B cell (primary cell): ENCODE measurements at regions not wholly inside any gene's neighbourhood (a gene's known extent, or its start where the extent isn't known, plus 50 kb on each side); places are given as distances from the start of the nearest gene placed in this dataset.
"Not testable (repeated sequence)": the region's sequence is repeated elsewhere in the genome, so short reads cannot be mapped to it uniquely, and the experiment has no call there.

Source experiments
- ATAC-seq: fragments of 200-7000 bp; cut with Tn5 transposase; one replicate; pipeline ENCODE4 v1.10.0; 2021; ENCODE audit warnings: low read depth, mild to moderate bottlenecking, moderate number of reproducible peaks, moderate library complexity
- CTCF ChIA-PET: fragments of 350-600 bp; sonication (Branson Sonifier 250); formaldehyde crosslinking; loops from one replicate; lab custom pipeline; 2021; ENCODE audit warnings: antibody characterized with exemption, inconsistent platforms; lab: Charles Lee
- POLR2A ChIA-PET: fragments of 350-600 bp; sonication (Branson Sonifier 250); formaldehyde crosslinking; loops from one replicate; lab custom pipeline; 2021; ENCODE audit warnings: antibody characterized with exemption; lab: Charles Lee
- DNase-seq: peaks from one replicate; pipeline ENCODE4 v3.0.0; 2013
- H2AFZ ChIP-seq: 2 replicates; pipeline ENCODE4 v1.6.1; 2012; ENCODE audit warnings: mild to moderate bottlenecking, low read depth, low read length; ENCODE audit not compliant: insufficient read depth, poor library complexity, severe bottlenecking
- H3K27ac ChIP-seq, 2 donors: 1 replicate in 1 of 2; 2 replicates in 1 of 2; pipeline ENCODE4 v1.5.1; 2012 to 2013; ENCODE audit warnings: low read length in 2 of 2, mild to moderate bottlenecking in 2 of 2, moderate library complexity in 1 of 2
- H3K27me3 ChIP-seq, 4 experiments: fragments of 200-600 bp in 1 of 4; sonication (generic) in 1 of 4; replicated peaks in 1 of 4; 1 replicate in 2 of 4; 2 replicates in 2 of 4; pipeline versions ENCODE4 v1.6.1 to v1.7.0; 2013 to 2016; ENCODE audit warnings: low read length in 3 of 4, mild to moderate bottlenecking in 2 of 4, mixed read lengths in 1 of 4, moderate library complexity in 1 of 4; ENCODE audit not compliant: insufficient read depth in 4 of 4, control insufficient read depth in 3 of 4; ENCODE audit errors: control extremely low read depth in 1 of 4
- H3K36me3 ChIP-seq, 2 experiments: replicated peaks in 1 of 2; 1 replicate in 1 of 2; 2 replicates in 1 of 2; pipeline versions ENCODE4 v1.6.1 to v1.7.1; 2013; ENCODE audit warnings: low read length in 1 of 2; ENCODE audit not compliant: insufficient read depth in 2 of 2, control insufficient read depth in 1 of 2; ENCODE audit errors: control extremely low read depth in 1 of 2, extremely low read depth in 1 of 2
- H3K4me1 ChIP-seq, 2 donors: fragments of 200-600 bp in 1 of 2; sonication (generic) in 1 of 2; 1 replicate in 1 of 2; 2 replicates in 1 of 2; pipeline versions ENCODE4 v1.5.1 to v1.6.1; 2013 to 2017; ENCODE audit warnings: low read length in 2 of 2; ENCODE audit not compliant: control insufficient read depth in 2 of 2, insufficient read depth in 2 of 2
- H3K4me2 ChIP-seq: replicated peaks from 2 replicates; pipeline ENCODE3; 2012; ENCODE audit warnings: mild to moderate bottlenecking, low read depth, low read length; ENCODE audit not compliant: poor library complexity, severe bottlenecking
- H3K4me3 ChIP-seq, 5 experiments: fragments of 200-600 bp in 1 of 5; sonication (generic) in 1 of 5; 1 replicate in 3 of 5; 2 replicates in 2 of 5; pipeline versions ENCODE4 v1.5.1 to v1.7.0; 2011 to 2016; ENCODE audit warnings: low read length in 4 of 5, mild to moderate bottlenecking in 4 of 5, low read depth in 2 of 5, control low read depth in 1 of 5, moderate library complexity in 1 of 5; ENCODE audit not compliant: insufficient read depth in 1 of 5; ENCODE audit errors: control extremely low read depth in 1 of 5, extremely low read depth in 1 of 5
- H3K79me2 ChIP-seq: fragments of 200-600 bp; sonication (generic); one replicate; pipeline ENCODE4 v1.6.0; 2016; ENCODE audit warnings: low read length; ENCODE audit not compliant: control insufficient read depth, insufficient read depth
- H3K9ac ChIP-seq: fragments of 200-600 bp; sonication (generic); 2 replicates; pipeline ENCODE4 v1.6.1; 2017; ENCODE audit warnings: mild to moderate bottlenecking, low read length, moderate library complexity
- H3K9me3 ChIP-seq, 3 donors: one replicate each; pipeline versions ENCODE4 v1.6.1 to v1.7.1; 2013; ENCODE audit warnings: low read length in 2 of 3; ENCODE audit not compliant: control insufficient read depth in 2 of 3, insufficient read depth in 1 of 3; ENCODE audit errors: control extremely low read depth in 1 of 3
- H4K20me1 ChIP-seq: 2 replicates; pipeline ENCODE4 v1.6.0; 2012; ENCODE audit warnings: mild to moderate bottlenecking, low read length; ENCODE audit not compliant: insufficient read depth, control insufficient read depth, poor library complexity, severe bottlenecking
- H3K27ac Mint-ChIP-seq: one replicate; pipeline ENCODE4 v1.8.0; 2021; ENCODE audit warnings: mixed read lengths
- H3K27me3 Mint-ChIP-seq: one replicate; pipeline ENCODE4 v1.8.0; 2021; ENCODE audit warnings: mixed read lengths
- H3K4me1 Mint-ChIP-seq: one replicate; pipeline ENCODE4 v1.8.0; 2021; ENCODE audit warnings: mixed read lengths
- H3K4me3 Mint-ChIP-seq: one replicate; pipeline ENCODE4 v1.8.0; 2021; ENCODE audit warnings: mixed read lengths
- H3K9me3 Mint-ChIP-seq: one replicate; pipeline ENCODE4 v1.8.0; 2022; ENCODE audit warnings: mixed read lengths; ENCODE audit not compliant: insufficient read depth
- EZH2 ChIP-seq: IDR thresholded peaks from 2 replicates; pipeline ENCODE4 v1.6.1; 2012; ENCODE audit warnings: borderline replicate concordance, low read depth, mild to moderate bottlenecking, moderate library complexity, low read length; ENCODE audit not compliant: insufficient read depth, poor library complexity, severe bottlenecking
- WGBS: methylation state at CpG from one replicate; pipeline ENCODE4 v1.1.5; 2013; ENCODE audit warnings: missing lambda C conversion rate; ENCODE audit not compliant: insufficient coverage; 5-methylcytosine and 5-hydroxymethylcytosine counted together
- intact Hi-C: fragments of 100-400 bp; cut with micrococcal nuclease; formaldehyde crosslinking; loops from one replicate; pipeline ENCODE4 v1.10.0; 2022
- TF ChIP-seq, protein P1 (sequence below): fragments of 200-600 bp; IDR thresholded peaks from one replicate; pipeline ENCODE4 v1.8.0; 2022; ENCODE audit warnings: antibody characterized with exemption, mild to moderate bottlenecking

GRCh38 chr11:122563761-122564160 is 91.8 kb upstream of the UBASH3B start:
- Histone ChIP-seq H3K4me1 (no peaks in the 10 kb centered on the region), H3K4me2 (no peak overlapping the region), H3K27ac (no peak overlapping the region), H3K27me3 (peaks cover 0 to 3% (median 0%) of the 10 kb centered on the region in 4 experiments), H3K9ac (no peak overlapping the region), H3K79me2 (no peaks in the 10 kb centered on the region), H3K9me3 (no peaks in the 10 kb centered on the region), H3K4me3 (no peak overlapping the region), H3K36me3 (no peaks in the 10 kb centered on the region), H4K20me1 (no peaks in the 10 kb centered on the region), H2AFZ (no peak overlapping the region)
- DNase-seq = no peak
- no peaks in the 10 kb centered on the region for H3K9me3 Mint-ChIP-seq
- no peaks in the 10 kb centered on the region for H3K4me1 Mint-ChIP-seq
- CTCF ChIA-PET = no interaction called here
- no peak for TF ChIP-seq EZH2
- TF ChIP-seq, protein P1, sequence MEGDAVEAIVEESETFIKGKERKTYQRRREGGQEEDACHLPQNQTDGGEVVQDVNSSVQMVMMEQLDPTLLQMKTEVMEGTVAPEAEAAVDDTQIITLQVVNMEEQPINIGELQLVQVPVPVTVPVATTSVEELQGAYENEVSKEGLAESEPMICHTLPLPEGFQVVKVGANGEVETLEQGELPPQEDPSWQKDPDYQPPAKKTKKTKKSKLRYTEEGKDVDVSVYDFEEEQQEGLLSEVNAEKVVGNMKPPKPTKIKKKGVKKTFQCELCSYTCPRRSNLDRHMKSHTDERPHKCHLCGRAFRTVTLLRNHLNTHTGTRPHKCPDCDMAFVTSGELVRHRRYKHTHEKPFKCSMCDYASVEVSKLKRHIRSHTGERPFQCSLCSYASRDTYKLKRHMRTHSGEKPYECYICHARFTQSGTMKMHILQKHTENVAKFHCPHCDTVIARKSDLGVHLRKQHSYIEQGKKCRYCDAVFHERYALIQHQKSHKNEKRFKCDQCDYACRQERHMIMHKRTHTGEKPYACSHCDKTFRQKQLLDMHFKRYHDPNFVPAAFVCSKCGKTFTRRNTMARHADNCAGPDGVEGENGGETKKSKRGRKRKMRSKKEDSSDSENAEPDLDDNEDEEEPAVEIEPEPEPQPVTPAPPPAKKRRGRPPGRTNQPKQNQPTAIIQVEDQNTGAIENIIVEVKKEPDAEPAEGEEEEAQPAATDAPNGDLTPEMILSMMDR = no peak
- no peak overlapping the region for H3K27ac Mint-ChIP-seq
- intact Hi-C loops = no loop called here
- no peak for ATAC-seq
- H3K4me3 Mint-ChIP-seq = no peak overlapping the region
- peaks cover 21% of the 10 kb centered on the region for H3K27me3 Mint-ChIP-seq
- POLR2A ChIA-PET = no interaction called here
- WGBS = 100% methylated on average over 1 of the region's 3 CpGs

DNA sequence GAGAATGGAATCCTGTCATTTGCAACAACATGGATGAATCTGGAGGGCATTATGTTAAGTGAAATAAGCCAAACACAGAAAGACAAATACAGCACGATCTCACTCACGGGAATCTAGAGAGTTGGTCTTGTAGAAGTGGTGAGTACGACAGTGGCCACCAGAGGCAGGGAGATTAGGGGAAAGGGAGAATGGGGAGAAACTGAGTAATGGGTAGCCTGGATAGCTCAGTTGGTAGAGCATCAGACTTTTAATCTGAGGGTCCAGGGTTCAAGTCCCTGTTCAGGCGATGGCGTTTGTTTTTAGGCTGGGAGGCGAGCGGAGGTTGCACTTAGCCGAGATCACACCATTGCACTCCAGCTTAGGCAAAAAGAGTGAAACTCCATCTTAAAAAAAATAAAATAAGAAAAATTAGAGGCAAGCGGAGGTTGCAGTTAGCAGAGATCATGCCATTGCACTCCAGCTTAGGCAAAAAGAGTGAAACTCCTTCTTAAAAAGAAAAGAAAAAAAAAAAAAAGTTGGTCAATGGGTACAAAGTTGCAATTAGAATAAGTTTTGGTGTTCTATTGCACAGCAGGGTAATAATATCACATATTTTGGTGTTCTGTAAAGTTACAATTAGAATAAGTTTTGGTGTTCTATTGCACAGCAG is 95.7 kb upstream of the UBASH3B start:
- Histone ChIP-seq H3K9me3 (peaks cover 0 to 2% (median 0%) of the 10 kb centered on the region in 3 donors), H3K4me3 (no peak overlapping the region), H3K27me3 (peaks cover 0 to 3% (median 0%) of the 10 kb centered on the region in 4 experiments), H3K27ac (no peak overlapping the region), H4K20me1 (no peaks in the 10 kb centered on the region), H3K9ac (no peak overlapping the region), H3K79me2 (no peaks in the 10 kb centered on the region), H2AFZ (no peak overlapping the region), H3K4me2 (no peak overlapping the region), H3K36me3 (no peaks in the 10 kb centered on the region), H3K4me1 (no peaks in the 10 kb centered on the region)
- Mint-ChIP-seq H3K9me3 (no peaks in the 10 kb centered on the region), H3K27me3 (peaks cover 32% of the 10 kb centered on the region), H3K4me3 (no peak overlapping the region), H3K27ac (no peak overlapping the region), H3K4me1 (no peaks in the 10 kb centered on the region)
- ChIA-PET CTCF (interaction anchor here (0.7 kb wide), 1 partner anchor 204 kb away, joined by 3 read pairs; no protein-coding TSS in a partner anchor), POLR2A (no interaction called here)
- intact Hi-C loops = no loop called here
- WGBS = 88% methylated on average over 7 of the region's 9 CpGs
- DNase-seq (no peak), ATAC-seq (no peak)
- TF ChIP-seq, protein P1 = no peak
- TF ChIP-seq EZH2 = no peak

DNA sequence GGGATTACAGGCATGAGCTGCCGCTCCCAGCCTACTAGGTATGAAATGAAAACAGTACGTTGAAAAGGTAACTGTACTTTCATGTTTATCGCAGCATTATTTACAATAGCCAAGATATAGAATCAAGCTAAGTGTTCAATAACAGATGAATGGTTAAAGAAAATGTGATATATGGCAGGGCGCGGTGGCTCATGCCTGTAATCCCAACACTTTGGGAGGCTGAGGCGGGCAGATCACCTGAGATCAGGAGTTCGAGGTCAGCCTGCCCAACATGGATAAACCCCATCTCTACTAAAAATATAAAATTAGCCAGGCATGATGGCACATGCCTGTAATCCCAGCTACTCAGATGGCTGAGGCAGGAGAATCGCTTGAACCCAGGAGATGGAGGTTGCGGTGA is 96.3 kb upstream of the UBASH3B start:
- H3K4me2 ChIP-seq, H3K4me1 Mint-ChIP-seq, DNase-seq, H3K27ac ChIP-seq, intact Hi-C loops, H3K27ac Mint-ChIP-seq, POLR2A ChIA-PET, H3K9me3 Mint-ChIP-seq, H3K9ac ChIP-seq, H3K79me2 ChIP-seq, H3K4me1 ChIP-seq, H4K20me1 ChIP-seq, H3K4me3 Mint-ChIP-seq, H3K27me3 ChIP-seq, H3K4me3 ChIP-seq, ATAC-seq, H2AFZ ChIP-seq, H3K9me3 ChIP-seq, H3K36me3 ChIP-seq: not testable (repeated sequence)
- 100% methylated on average over 2 of the region's 9 CpGs for WGBS
- CTCF ChIA-PET = interaction anchor here (0.7 kb wide), 1 partner anchor 205 kb away, joined by 3 read pairs; no protein-coding TSS in a partner anchor
- peaks cover 32% of the 10 kb centered on the region for H3K27me3 Mint-ChIP-seq
